Endothelial cell (in vitro differentiated cells): ENCODE measurements at regions not wholly inside any gene's neighbourhood (a gene's known extent, or its start where the extent isn't known, plus 50 kb on each side); places are given as distances from the start of the nearest gene placed in this dataset.
"Not testable (repeated sequence)": the region's sequence is repeated elsewhere in the genome, so short reads cannot be mapped to it uniquely, and the experiment has no call there.

ENCODE experiments used
- DNase-seq: peaks from one replicate; pipeline ENCODE4 v3.0.0; 2021; ENCODE audit warnings: low spot score
- H3K27ac Mint-ChIP-seq: one replicate; pipeline ENCODE4 v1.8.0; 2021; ENCODE audit warnings: mixed read lengths, inconsistent platforms; ENCODE audit not compliant: unreplicated experiment
- H3K27me3 Mint-ChIP-seq: one replicate; pipeline ENCODE4 v1.8.0; 2021; ENCODE audit warnings: mild to moderate bottlenecking, moderate library complexity, mixed read lengths, inconsistent platforms; ENCODE audit not compliant: unreplicated experiment
- H3K36me3 Mint-ChIP-seq: one replicate; pipeline ENCODE4 v1.8.0; 2021; ENCODE audit warnings: mild to moderate bottlenecking, low read depth, mixed read lengths, inconsistent platforms; ENCODE audit not compliant: unreplicated experiment
- H3K4me1 Mint-ChIP-seq: one replicate; pipeline ENCODE4 v1.8.0; 2021; ENCODE audit warnings: mild to moderate bottlenecking, mixed read lengths, inconsistent platforms; ENCODE audit not compliant: unreplicated experiment
- H3K4me3 Mint-ChIP-seq: one replicate; pipeline ENCODE4 v1.8.0; 2021; ENCODE audit warnings: mild to moderate bottlenecking, mixed read lengths, inconsistent platforms; ENCODE audit not compliant: unreplicated experiment
- H3K9me3 Mint-ChIP-seq: one replicate; pipeline ENCODE4 v1.8.0; 2021; ENCODE audit warnings: mixed read lengths, inconsistent platforms; ENCODE audit not compliant: unreplicated experiment
- TF ChIP-seq, protein P1 (sequence below): fragments of 200-600 bp; sonication (generic); IDR thresholded peaks from one replicate; pipeline ENCODE4 v1.5.0; 2021; ENCODE audit warnings: antibody characterized with exemption; ENCODE audit not compliant: unreplicated experiment

DNA sequence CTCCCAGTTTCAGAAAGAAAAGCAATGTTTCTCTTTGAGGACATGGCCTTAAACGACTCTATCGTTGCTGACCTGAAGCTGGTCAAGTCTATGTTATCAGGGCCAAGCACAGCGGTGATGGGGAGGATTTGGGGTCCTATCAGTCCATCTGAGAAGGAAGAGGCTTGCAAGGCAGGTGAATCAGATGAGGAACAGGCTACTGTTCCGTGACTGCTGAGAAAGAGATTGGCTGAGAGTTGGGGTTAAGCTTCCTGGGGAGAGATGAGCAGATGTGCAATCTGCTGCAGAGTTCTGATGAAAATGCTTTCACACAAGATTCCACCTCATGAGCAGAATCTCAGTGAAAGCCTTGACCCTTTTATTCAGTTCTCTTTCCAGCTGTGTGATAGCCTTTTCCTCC lies 168.3 kb upstream of the STMND1 start:
- Mint-ChIP-seq H3K36me3 (no peaks in the 10 kb centered on the region), H3K27me3 (no peaks in the 10 kb centered on the region), H3K4me1 (no peaks in the 10 kb centered on the region), H3K27ac (no peak overlapping the region), H3K4me3 (no peak overlapping the region), H3K9me3 (no peaks in the 10 kb centered on the region)
- TF ChIP-seq, protein P1, sequence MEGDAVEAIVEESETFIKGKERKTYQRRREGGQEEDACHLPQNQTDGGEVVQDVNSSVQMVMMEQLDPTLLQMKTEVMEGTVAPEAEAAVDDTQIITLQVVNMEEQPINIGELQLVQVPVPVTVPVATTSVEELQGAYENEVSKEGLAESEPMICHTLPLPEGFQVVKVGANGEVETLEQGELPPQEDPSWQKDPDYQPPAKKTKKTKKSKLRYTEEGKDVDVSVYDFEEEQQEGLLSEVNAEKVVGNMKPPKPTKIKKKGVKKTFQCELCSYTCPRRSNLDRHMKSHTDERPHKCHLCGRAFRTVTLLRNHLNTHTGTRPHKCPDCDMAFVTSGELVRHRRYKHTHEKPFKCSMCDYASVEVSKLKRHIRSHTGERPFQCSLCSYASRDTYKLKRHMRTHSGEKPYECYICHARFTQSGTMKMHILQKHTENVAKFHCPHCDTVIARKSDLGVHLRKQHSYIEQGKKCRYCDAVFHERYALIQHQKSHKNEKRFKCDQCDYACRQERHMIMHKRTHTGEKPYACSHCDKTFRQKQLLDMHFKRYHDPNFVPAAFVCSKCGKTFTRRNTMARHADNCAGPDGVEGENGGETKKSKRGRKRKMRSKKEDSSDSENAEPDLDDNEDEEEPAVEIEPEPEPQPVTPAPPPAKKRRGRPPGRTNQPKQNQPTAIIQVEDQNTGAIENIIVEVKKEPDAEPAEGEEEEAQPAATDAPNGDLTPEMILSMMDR: no peak
- no peak for DNase-seq

DNA sequence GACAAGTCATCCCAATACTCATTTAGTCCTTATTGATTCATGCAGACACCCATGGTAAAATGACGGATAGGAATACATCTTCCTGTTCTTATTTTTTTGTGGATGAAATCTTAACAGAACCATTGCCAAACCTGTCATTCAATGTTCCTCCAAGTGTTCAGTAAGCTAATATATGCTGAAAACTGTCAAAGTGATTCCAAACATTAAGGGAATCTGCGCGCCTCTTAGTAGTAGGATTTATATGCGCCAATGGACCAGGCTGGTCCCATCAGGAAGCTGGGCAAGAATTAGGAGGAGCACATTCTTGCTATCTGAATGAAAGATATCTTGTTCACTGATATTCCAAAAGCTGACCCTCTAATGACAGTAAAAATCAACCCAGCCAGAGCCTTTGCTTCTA lies 168.9 kb upstream of the STMND1 start:
- TF ChIP-seq, protein P1: no peak
- H3K4me3 Mint-ChIP-seq: no peak overlapping the region
- H3K27ac Mint-ChIP-seq: no peak overlapping the region
- H3K9me3 Mint-ChIP-seq: no peaks in the 10 kb centered on the region
- no peaks in the 10 kb centered on the region for H3K36me3 Mint-ChIP-seq
- no peaks in the 10 kb centered on the region for H3K27me3 Mint-ChIP-seq
- no peaks in the 10 kb centered on the region for H3K4me1 Mint-ChIP-seq
- DNase-seq: no peak

DNA sequence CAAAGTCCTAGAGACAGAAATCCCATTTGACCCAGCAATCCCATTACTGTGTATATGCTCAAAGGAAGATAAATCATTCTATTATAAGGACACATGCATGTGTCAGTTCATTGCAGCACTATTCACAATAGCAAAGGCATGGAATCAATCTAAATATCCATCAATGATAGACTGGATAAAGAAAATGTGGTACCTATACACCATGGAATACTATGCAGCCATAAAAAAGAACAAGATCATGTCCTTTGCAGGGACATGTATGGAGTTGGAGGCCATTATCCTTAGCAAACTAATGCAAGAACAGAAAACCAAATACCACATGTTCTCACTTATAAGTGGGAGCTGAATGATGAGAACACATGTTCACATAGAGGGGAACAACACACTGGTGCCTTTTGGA lies 169.8 kb upstream of the ATXN1 start:
- H3K27ac Mint-ChIP-seq, H3K9me3 Mint-ChIP-seq, H3K36me3 Mint-ChIP-seq, H3K27me3 Mint-ChIP-seq, H3K4me1 Mint-ChIP-seq, DNase-seq, H3K4me3 Mint-ChIP-seq: not testable (repeated sequence)

- no peaks in the 10 kb centered on the region for H3K27me3 Mint-ChIP-seq
- H3K27ac Mint-ChIP-seq: no peak overlapping the region
- H3K4me1 Mint-ChIP-seq: no peaks in the 10 kb centered on the region
- DNase-seq: no peak
- H3K36me3 Mint-ChIP-seq: no peaks in the 10 kb centered on the region
- H3K4me3 Mint-ChIP-seq: no peak overlapping the region
- no peaks in the 10 kb centered on the region for H3K9me3 Mint-ChIP-seq
- TF ChIP-seq, protein P1: no peak
Observed at GRCh38 chr6:16930432-16930831, 169.2 kb upstream of the ATXN1 start.

GRCh38 chr6:16929809-16930208 lies 168.5 kb upstream of the ATXN1 start:
- TF ChIP-seq, protein P1: no peak
- Mint-ChIP-seq H3K27ac (no peak overlapping the region), H3K9me3 (no peaks in the 10 kb centered on the region), H3K27me3 (no peaks in the 10 kb centered on the region), H3K4me3 (no peak overlapping the region), H3K4me1 (no peaks in the 10 kb centered on the region), H3K36me3 (no peaks in the 10 kb centered on the region)
- DNase-seq: no peak

GRCh38 chr6:16928387-16928786 lies 167.1 kb upstream of the ATXN1 start:
- no peak for DNase-seq
- H3K9me3 Mint-ChIP-seq: no peaks in the 10 kb centered on the region
- H3K27ac Mint-ChIP-seq: no peak overlapping the region
- H3K27me3 Mint-ChIP-seq: no peaks in the 10 kb centered on the region
- no peaks in the 10 kb centered on the region for H3K4me1 Mint-ChIP-seq
- TF ChIP-seq, protein P1: no peak
- no peaks in the 10 kb centered on the region for H3K36me3 Mint-ChIP-seq
- no peak overlapping the region for H3K4me3 Mint-ChIP-seq
